Right ventricle myocardium superior (tissue), 1 donor: ENCODE measurements at regions not wholly inside any gene's neighbourhood (a gene's known extent, or its start where the extent isn't known, plus 50 kb on each side); places are given as distances from the start of the nearest gene placed in this dataset.
"Not testable (repeated sequence)": the region's sequence is repeated elsewhere in the genome, so short reads cannot be mapped to it uniquely, and the experiment has no call there.

Experiments
- ATAC-seq: fragments of 200-7000 bp; cut with Tn5 transposase; one replicate; pipeline ENCODE4 v1.9.1; 2020; ENCODE audit warnings: mild to moderate bottlenecking; ENCODE audit not compliant: poor library complexity
- DNase-seq: peaks from one replicate; pipeline ENCODE4 v3.0.0-alpha.2; 2020
- intact Hi-C: fragments of 100-400 bp; cut with DNase I; formaldehyde crosslinking; loops from one replicate; pipeline ENCODE4 v1.11.2; 2022
- donor health status: DM: no; HTN: yes; CAD: no; lungs with severe emphysema.

DNA sequence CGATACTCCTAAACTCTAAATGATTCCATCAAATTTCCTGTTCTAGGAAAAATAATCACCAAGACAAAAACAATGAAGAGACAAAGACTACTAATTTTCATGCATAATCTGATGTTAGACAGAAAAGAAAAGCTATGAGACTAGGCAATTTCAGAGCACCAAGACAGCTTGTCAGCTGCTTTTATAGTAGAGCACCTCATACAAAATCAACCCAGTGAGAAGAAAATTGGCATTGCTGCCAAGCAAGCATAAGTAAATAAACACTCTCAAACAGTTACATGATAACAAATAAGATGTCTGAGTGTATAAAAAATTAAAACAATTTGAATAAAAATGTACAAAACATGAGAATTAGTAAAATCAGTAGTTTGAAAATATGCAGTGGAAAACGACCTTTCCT, 1544.6 kb downstream of the C4orf33 start:
- ATAC-seq (no peak), DNase-seq (no peak)
- intact Hi-C loops = no loop called here

DNA sequence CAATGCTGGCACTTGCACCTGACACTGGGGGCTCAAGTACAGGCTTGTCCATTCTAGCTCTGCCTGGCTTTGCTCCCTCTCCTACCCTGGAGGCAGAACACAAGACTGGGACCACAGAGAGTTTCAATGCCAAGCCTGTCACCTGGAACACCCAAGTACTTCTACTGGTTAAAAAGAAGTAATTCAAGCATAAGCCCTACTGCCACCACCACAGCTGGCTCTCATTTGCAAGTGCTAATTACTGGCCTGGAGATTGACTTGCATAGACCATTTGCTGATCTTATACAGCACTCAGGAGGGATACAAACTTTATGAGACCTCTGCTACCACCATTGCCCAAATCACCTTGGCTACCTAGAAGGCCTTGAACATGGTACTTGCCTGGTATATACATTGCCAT, 1550.9 kb downstream of the C4orf33 start:
- no peak for ATAC-seq
- intact Hi-C loops = no loop called here
- DNase-seq = no peak

DNA sequence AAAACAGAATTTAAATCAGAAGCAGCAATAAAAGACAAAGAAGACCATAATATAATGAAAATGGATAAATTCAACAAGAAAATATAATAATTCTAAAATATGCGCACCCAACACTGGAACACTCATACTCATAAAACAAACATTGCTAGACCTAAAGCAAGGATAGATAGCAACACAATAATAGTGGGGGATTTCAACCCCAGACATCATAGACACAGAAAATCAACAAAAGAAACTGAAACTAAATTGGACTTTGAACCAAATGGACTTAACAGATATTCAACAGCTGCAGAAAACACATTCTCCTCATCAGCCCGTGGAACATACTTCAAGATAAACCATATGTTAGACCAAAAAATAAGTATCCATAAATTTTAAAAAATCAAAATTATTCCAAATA, 1552.6 kb downstream of the C4orf33 start:
- intact Hi-C loops = no loop called here
- ATAC-seq (no peak), DNase-seq (no peak)

DNA sequence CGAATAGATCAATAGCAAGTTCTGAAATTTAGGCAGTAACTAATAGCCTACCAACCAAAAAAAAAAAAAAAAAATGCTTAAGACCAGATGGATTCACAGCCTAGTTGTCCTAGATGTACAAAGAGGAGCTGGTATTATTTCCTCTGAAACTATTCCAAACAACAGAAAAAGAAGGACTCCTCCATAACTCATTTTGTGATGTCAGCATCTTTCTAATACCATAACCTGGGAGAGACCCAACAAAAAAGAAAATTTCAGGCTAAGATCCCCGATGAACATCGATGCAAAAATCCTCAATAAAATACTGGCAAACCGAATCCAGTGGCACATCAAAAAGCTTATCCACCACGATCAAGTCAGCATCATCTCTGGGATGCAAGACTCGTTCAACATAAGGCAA, 1557.9 kb downstream of the C4orf33 start:
- intact Hi-C loops = no loop called here
- no peak for DNase-seq
- no peak for ATAC-seq

DNA sequence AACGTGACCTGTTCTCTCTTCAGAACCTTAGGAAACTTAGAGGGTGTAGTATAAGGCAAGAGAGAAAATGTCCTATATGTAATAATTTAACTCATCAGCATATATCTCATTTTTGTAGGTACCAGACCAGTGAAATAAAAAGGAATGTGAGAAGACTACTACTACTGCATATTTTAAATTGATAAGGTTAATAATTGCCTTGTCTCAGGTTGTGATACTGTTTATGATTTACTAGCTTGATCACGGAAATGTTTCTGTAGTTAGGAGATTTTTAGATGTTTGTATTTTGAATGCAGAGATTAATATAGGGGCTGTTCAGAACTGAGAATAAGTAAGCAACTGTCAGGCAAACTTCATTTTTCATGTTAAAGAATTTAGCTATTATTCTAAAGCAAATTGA, 1563.4 kb downstream of the C4orf33 start:
- intact Hi-C loops = no loop called here
- no peak for DNase-seq
- no peak for ATAC-seq

DNA sequence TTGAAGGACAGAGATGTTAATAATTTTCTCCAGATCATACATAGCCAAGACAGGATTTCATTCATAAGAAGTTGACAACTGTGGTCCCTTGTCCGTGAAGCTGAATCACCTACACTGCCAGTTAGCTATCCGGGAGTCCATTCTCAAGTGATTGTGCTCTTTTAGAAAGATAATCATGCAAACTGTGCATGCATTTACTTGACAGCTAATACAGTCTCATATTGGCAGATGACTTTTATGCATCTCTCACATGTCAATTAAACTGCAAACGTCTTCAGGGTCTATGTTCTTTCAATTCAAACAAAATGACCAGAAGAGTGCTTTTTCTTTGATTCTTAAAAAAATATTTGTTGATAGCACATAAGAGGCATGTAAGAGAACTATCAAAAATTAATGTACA, 1572.9 kb downstream of the C4orf33 start:
- intact Hi-C loops = no loop called here
- ATAC-seq = no peak
- no peak for DNase-seq

DNA sequence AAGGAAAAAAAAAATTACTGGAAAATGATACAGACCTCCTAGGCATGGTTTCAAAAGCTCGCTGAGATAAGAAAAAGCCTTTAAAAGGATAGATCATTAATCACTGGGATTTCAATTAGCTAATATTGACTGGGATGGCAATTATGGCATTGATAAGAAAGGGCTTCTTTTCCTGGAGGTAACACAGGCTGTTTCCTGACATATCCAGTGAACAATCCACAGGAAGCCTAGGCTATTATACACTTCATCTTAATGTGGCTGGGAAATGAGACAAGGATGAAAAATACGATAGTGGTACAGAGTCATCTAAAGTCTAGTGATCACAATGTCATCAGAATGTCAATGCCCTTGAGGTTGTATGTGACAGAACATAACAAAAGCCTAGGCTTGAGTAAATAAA, 1579.3 kb downstream of the C4orf33 start:
- intact Hi-C loops = no loop called here
- ATAC-seq = no peak
- no peak for DNase-seq

DNA sequence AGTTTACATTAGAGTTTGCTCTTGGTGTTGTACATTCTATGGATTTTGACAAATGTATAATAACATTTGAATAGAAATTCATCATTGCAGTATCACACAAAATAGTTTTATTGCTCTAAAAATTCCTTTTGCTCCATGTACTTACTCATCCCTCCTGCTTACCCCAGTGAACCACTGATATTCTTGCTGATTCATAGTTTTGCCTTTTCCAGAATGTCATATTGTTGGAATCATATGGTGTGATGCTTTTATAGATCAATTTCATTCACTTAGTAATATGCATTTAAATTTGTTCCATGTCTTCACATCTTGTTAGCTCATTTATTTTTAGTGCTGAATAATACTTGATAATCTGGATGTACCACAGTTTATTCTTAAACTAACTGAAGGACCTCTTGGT, 1593.2 kb downstream of the C4orf33 start:
- no peak for DNase-seq
- no peak for ATAC-seq
- intact Hi-C loops = no loop called here

DNA sequence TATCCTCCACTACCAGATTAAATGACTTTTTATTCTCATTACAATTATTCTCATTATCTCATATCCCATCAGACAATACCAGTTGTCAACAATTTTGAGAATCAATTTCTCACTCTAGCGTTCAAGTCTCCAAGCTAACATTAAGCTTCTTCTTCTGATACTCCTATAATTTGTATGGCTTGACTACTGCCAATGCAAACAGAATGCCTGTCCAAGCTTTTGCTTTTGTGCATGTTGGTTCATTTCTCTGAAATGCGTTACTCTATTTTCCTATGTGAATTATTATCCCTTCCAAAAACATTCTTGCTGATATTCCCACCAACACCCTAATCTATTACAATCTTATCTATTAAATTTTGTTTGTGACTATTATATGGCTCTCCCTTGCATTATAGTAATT, 1602.3 kb downstream of the C4orf33 start:
- DNase-seq (no peak), ATAC-seq (no peak)
- intact Hi-C loops = no loop called here

DNA sequence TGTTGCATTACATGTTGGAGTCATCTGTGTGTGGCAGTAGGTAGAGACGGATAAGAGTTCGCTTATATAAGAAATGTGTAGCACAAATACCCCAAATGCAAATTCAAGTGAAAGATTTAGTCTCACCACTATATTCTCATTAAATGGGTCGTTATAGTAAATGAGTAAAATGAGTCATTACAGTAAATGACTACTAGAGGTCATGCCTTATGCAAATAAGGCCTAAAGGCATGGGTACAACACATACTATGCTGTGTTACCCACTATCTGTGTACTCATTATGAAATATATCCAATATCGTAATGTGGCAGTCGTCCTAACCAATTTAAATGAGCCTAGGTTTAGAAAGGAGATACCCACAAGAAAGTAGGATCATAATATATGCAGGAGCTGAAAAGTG, 1603.1 kb downstream of the C4orf33 start:
- no peak for DNase-seq
- no peak for ATAC-seq
- intact Hi-C loops = no loop called here

DNA sequence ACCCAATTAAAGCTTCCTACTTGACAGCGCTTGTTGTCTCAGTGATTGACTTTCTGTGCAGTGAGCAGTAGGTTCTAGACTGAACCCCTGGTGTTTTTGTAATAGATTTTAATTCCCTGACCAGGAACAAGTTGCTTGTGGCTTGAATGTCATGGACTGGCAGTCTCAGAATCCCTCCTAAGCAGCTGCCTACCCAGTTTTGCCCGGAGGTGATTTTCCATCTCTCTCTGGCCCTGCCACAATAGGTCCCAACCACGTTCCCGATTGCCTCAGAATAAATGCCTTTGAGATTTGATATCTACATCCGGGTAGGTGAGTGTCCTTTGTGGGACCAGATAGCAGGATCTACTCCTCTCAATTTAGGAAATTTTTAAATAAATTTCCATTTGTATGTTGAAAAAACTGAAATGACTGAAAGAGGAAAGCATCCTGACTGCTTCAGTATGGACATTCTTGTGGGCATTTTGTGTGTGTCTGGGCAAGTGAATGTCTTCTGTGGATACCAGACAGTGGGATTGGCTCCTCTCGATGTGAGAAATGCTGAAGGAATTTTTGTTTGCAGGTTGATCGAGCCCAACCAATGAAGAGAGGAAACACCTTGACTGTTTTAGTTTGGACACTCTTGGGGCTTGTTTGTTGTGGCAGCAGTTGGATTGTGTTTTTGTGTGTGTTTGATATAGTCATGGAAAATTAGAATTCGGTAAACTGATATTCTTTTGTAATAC, 1607.4 kb downstream of the C4orf33 start:
- intact Hi-C loops = no loop called here
- DNase-seq (no peak), ATAC-seq (no peak)

DNA sequence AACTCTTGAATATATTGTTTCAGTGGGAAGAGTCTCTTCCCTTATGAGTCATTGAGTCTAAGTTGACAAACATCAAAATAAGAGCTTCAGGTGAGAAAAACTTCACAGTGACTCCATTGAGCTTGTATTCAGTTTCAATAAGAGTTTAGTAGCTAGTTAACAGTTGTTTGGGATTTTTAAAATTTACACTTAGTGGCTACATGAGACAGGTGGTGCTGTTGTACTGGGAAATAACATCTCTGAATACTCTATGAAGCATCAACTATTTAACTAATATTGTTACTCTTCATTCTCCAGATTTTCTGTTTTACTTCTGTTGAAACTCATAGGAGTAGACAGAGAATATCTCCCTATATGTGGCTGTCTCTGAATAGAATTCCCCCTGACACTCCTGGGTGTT, 1609.1 kb downstream of the C4orf33 start:
- DNase-seq (no peak), ATAC-seq (no peak)
- intact Hi-C loops = no loop called here

DNA sequence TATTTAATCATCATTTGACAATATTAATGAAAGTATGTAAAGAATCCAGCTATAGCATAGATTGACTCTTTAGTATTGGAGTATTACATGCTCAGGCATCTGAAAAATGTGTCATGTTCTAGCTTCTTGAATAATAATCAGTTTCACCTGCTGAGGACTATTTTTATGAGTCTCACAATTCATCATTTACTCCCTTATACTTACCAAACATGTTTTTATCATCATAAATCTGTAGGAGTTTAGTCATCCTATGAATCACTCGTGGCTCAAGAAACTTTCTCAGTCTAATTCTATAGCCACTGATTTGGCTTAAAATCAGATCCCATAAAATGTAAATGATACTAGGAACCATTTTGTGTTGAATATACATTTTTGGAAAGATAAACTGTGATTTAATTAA, 1616.1 kb downstream of the C4orf33 start:
- intact Hi-C loops = no loop called here
- DNase-seq (no peak), ATAC-seq (no peak)

DNA sequence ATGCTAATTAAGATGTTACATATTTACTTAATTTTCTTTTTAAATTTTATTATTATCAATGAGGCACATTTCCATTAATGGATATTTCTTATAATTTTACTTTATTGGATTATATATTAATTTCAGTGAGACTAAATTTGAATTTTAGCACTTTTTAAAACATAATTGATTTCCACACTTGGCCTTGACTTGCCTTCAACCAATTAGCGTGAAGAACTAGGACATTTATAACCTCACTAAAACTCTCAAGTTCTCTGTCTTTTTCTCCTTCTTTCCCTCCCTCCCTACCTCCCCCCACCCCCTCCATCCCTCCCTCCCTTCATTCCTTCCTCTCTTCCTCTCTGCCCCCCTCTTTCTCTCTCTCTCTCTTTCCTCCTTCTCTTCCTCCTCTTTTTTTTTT, 1618.1 kb downstream of the C4orf33 start:
- ATAC-seq (no peak), DNase-seq (no peak)
- intact Hi-C loops = no loop called here

DNA sequence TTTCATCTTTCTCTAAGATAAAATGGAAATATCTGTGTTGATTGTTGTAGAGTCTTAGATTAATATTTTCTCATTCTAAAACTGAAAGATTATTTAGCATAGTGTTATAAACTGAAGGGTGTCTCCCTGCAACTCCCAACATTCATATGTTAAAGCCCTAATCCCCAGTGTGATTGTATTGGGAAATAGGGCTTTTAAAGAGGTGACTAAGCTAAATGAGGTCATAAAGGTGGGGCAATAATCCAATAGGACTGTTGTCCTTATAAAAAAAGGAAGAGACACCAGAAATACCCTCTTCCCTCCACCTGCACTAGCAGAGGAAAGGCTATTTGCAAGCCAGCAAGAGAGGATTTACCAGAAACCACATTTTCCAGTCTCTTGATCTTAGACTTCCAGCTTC, 1626.4 kb downstream of the C4orf33 start:
- intact Hi-C loops = no loop called here
- ATAC-seq (no peak), DNase-seq (no peak)

DNA sequence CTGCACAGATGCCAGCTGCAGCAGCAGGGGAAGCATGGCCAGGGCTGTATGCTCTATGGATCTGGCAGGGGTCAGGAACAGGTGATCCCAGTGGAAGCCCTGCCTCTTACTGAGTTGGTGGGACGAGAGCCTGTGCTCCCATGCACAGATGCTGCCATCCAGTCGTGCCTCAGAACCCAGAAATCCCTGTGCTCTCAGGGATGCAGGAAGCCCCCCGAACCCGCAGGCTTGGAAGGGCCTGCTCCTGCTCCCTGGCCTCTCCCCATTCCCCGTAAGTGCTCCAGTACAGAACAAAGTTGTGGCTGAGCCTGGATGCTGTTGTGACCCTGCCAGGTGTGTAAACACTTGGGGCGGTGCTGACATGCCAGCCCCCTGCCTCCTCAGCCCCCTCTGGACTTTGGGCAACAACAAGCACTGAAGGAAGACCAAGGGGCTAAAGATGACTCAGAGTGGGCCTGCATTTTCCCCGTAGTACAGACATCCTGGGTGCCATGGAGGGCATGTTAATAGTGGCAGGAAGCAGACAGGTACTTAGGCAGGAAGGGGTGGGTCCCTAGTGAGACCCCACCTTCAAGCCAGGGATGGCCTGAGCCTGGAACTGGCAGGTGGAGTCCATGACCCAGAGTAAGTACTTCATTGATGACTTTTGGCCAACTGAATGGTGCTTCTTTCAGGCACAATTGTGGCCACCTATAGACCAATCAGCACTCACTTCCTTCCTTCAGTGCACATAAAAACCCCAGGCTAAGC, 1640.7 kb downstream of the C4orf33 start:
- intact Hi-C loops = no loop called here
- ATAC-seq = no peak
- DNase-seq = no peak

DNA sequence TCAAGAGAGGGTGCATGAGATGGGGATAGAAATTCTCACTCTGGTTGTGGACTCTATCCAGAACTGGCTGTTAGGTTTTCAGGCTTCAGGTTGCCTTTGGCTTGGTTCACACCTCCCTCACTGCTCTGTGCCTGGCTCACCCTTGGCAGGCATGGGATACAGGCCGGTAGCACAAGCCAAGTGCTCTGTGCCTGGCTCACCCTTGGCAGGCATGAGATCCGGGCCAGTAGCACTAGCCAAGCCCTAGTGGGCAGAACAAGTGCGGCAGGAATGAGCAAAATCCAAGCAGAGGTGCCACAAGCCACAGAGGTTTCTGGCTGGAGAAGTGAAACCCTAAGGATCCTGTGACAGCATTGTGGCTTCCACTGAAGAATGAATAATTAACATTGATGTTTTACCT, 1642.3 kb downstream of the C4orf33 start:
- intact Hi-C loops = no loop called here
- DNase-seq (no peak), ATAC-seq (no peak)

DNA sequence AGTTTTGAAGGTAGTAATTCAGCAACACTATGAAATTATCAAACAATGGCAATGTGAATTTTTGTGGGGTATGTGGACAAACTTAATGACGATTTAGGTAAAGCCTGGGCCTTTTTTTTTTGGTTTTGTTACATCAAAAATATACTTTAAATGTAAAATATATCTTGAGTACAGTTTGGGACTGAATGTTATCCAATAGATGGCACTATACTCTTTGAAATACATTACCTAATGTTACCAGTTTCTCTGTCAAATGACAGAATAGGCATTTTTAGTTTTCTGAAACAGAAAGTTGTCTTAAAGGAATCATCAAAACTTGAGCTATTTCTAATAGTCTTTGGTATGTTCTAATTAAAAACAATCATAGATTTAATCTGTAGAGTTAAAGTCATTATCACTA, 1651.9 kb downstream of the C4orf33 start:
- ATAC-seq (no peak), DNase-seq (no peak)
- intact Hi-C loops = no loop called here

DNA sequence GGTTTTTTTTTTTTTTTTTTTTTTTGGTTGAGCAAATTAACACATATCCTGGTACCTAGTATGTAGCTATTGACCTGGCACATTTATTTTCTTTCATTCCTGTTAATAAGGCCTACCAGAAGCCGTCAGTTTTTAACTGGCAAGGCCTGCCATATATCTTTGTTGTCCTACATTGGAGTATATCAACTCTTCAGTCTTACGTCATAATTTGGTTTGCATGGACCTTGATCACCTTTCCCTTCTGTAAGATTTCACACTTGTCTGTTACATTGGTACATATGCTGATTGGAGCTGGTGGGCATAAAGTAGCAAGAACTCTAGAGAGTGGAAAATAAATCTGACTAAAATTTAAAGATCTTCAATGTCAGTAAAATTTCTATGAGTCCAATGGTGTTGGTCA, 1658.0 kb downstream of the C4orf33 start:
- no peak for ATAC-seq
- no peak for DNase-seq
- intact Hi-C loops = no loop called here

DNA sequence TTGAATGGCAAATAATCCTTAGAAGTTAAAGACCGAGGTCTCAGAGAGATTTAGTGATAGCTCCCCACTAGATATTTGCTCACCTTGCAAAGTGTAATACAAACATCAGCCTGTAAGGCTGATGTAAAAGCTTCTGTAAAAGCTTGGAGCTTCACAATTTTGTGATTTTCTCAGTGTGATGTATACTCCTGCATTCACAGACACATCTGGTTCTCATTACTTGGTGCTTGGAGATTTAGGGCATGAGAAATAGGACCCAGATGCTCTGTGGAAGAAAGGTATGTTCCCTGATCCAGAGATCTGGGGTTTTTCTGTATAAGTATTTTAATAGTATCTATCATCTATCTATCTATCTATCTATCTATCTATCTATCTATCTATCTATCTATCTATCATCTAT, 1664.3 kb downstream of the C4orf33 start:
- intact Hi-C loops = no loop called here
- ATAC-seq = no peak

DNA sequence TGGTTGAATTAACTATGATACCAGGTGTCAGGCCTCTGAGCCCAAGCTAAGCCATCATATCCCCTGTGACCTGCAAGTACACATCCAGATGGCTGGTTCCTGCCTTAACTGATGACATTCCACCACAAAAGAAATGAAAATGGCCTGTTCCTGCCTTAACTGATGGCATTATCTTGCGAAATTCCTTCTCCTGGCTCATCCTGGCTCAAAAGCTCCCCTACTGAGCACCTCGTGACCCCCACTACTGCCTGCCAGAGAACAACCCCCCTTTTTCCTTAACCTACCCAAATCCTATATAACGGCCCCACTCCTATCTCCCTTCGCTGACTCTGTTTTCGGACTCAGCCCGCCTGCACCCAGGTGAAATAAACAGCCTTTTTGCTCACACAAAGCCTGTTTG, 1671.4 kb downstream of the C4orf33 start:
- intact Hi-C loops, DNase-seq, ATAC-seq: not testable (repeated sequence)

More for the DNA sequence above, 1664.3 kb downstream of the C4orf33 start:
- DNase-seq = no peak
